Stimulated activated CD4-positive, alpha-beta T cell treated with anti-CD3 and anti-CD28 coated beads, Interleukin-2, amount 100 ng/mL, for 48 hours (primary cell): ENCODE measurements at regions not wholly inside any gene's neighbourhood (a gene's known extent, or its start where the extent isn't known, plus 50 kb on each side); places are given as distances from the start of the nearest gene placed in this dataset.

Source experiments
- DNase-seq, 2 donors: peaks; one replicate each; pipeline ENCODE4 v3.0.0-alpha.2; 2020

- DNase-seq = no peak
Observed at GRCh38 chr2:151153601-151154000, 108.1 kb downstream of the RBM43 start.

GRCh38 chr2:151150331-151151320 lies 111.0 kb downstream of the RBM43 start:
- DNase-seq = no peak

- no peak for DNase-seq
Observed at GRCh38 chr2:151138507-151138906, 123.2 kb downstream of the RBM43 start.

- DNase-seq = no peak
Observed at GRCh38 chr2:151137526-151137925, 124.1 kb downstream of the RBM43 start.

GRCh38 chr2:151120011-151120410 lies 141.7 kb downstream of the RBM43 start:
- DNase-seq = no peak

GRCh38 chr2:151119374-151119773 lies 142.3 kb downstream of the RBM43 start:
- no peak for DNase-seq

GRCh38 chr2:151118269-151118668 lies 143.4 kb downstream of the RBM43 start:
- no peak for DNase-seq

- DNase-seq = no peak
Observed at GRCh38 chr2:151114874-151115273, 146.8 kb downstream of the RBM43 start.

- DNase-seq = no peak
Observed at GRCh38 chr2:151113318-151113717, 148.3 kb downstream of the RBM43 start.

GRCh38 chr2:151111599-151112278 lies 149.9 kb downstream of the RBM43 start:
- no peak for DNase-seq

GRCh38 chr2:151106805-151107506 lies 154.7 kb downstream of the RBM43 start:
- DNase-seq = no peak

GRCh38 chr2:151103551-151103950 lies 158.1 kb downstream of the RBM43 start:
- no peak for DNase-seq

GRCh38 chr2:151102226-151102625 lies 159.4 kb downstream of the RBM43 start:
- DNase-seq = no peak

- no peak for DNase-seq
Observed at GRCh38 chr2:151098841-151099240, 162.8 kb downstream of the RBM43 start.

GRCh38 chr2:151097895-151098294 lies 163.8 kb downstream of the RBM43 start:
- DNase-seq = no peak

GRCh38 chr2:151097128-151097527 lies 164.5 kb downstream of the RBM43 start:
- DNase-seq = no peak

- DNase-seq = no peak
Observed at GRCh38 chr2:151096235-151096634, 165.4 kb downstream of the RBM43 start.

GRCh38 chr2:151095463-151095862 lies 166.2 kb downstream of the RBM43 start:
- DNase-seq = no peak

GRCh38 chr2:151091583-151091982 lies 170.1 kb downstream of the RBM43 start:
- no peak for DNase-seq

GRCh38 chr2:151087377-151087776 lies 174.3 kb downstream of the RBM43 start:
- no peak for DNase-seq

GRCh38 chr2:151085181-151085611 lies 176.5 kb downstream of the RBM43 start:
- DNase-seq = no peak

- no peak for DNase-seq
Observed at GRCh38 chr2:151083856-151084795, 177.5 kb downstream of the RBM43 start.
